ENCODE measurements at regions not wholly inside any gene's neighbourhood (a gene's known extent, or its start where the extent isn't known, plus 50 kb on each side); places are given as distances from the start of the nearest gene placed in this dataset.
"Not testable (repeated sequence)": the region's sequence is repeated elsewhere in the genome, so short reads cannot be mapped to it uniquely, and the experiment has no call there.

- no peak for DNase-seq (ENCODE audit: low read depth in 4 of 4, low spot score in 2 of 4)
These were observed 614.0 kb upstream of the LCORL start for GRCh38 chr4:18635531-18635930.

DNA sequence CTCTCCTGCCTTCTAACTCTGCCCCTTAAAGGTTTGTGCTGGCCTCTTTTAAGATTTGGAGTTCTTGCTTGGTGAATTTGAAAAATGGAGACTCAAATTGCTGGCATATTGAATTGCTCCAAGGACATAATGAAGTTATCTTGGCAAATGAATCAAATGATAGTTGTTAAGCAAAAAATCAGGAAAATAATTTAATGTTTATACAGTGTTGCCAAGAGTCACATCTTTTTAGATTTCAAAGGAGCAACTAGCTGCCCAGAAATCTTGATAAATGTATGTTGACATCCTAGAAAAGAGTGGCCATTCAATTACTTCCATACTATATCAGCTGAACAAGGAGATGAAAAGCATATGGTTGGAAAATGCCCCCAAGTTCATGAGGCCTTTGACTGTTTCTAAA lies 610.0 kb upstream of the LCORL start:
- no peak for DNase-seq (ENCODE audit: low read depth in 4 of 4, low spot score in 2 of 4)

GRCh38 chr4:18630218-18631110 lies 608.9 kb upstream of the LCORL start:
- no peak for DNase-seq (ENCODE audit: low read depth in 4 of 4, low spot score in 2 of 4)

GRCh38 chr4:18627447-18628005 lies 606.0 kb upstream of the LCORL start:
- DNase-seq (ENCODE audit: low read depth in 4 of 4, low spot score in 2 of 4) = no peak

GRCh38 chr4:18626996-18627395 lies 605.4 kb upstream of the LCORL start:
- DNase-seq (ENCODE audit: low read depth in 4 of 4, low spot score in 2 of 4) = no peak

GRCh38 chr4:18626366-18626765 lies 604.8 kb upstream of the LCORL start:
- no peak for DNase-seq (ENCODE audit: low read depth in 4 of 4, low spot score in 2 of 4)

DNA sequence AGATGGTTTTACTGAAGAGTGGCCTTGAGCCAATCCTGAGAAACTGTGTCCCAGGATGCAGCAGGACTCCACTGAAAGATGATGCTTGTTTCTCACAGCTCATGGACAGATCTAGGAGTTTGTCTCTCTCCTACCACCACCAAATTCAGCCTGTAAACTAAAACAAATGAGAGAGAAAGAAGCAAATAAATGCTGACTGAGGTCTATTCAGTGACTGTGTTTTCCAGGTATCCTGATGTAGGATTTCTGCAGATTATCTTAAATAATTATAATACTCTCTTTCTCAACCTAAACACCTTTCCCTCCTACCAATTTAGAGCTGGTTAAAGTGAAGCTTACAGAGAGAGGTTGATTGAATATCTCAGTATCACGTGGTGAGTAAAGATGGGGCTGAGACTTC lies 599.6 kb upstream of the LCORL start:
- DNase-seq (ENCODE audit: low read depth in 4 of 4, low spot score in 2 of 4) = no peak

- no peak for DNase-seq (ENCODE audit: low read depth in 4 of 4, low spot score in 2 of 4)
These were observed 595.2 kb upstream of the LCORL start for GRCh38 chr4:18616720-18617119.

DNA sequence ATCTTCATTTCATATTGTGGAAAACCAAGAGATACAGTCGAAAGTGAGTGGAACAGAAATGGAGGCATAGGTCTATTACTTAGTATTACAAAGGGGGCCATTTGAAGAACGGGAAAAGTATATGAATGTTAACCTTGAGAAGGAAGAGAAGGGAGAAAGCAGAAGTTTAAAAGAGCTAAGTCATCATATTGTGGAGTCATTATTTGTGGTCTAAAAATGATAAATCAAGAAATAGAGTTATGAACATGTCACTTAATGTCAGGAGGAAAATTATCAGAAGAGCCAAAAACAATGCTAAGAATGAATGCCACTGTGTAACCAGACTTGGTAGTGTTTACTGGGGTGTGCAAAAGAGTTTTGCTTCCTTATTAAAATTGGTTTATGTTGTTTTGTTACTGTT lies 589.5 kb upstream of the LCORL start:
- no peak for DNase-seq (ENCODE audit: low read depth in 4 of 4, low spot score in 2 of 4)

- DNase-seq (ENCODE audit: low read depth in 4 of 4, low spot score in 2 of 4) = no peak
These were observed 587.5 kb upstream of the LCORL start for GRCh38 chr4:18608908-18609533.

DNA sequence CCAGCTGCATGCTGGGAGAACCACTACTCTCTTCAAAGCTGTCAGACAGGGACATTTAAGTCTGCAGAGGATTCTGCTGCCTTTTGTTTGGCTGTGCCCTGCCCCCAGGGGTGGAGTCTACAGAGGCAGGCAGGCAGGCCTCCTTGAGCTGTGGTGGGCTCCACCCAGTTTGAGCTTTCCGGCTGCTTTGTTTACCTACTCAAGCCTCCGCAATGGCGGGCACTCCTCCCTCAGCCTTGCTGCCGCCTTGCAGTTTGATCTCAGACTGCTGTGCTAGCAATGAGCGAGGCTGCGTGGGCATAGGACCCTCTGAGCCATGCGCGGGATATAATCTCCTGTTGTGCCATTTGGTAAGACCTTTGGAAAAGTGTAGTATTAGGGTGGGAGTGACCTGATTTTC lies 581.1 kb upstream of the LCORL start:
- DNase-seq (ENCODE audit: low read depth in 4 of 4, low spot score in 2 of 4) = not testable (repeated sequence)

DNA sequence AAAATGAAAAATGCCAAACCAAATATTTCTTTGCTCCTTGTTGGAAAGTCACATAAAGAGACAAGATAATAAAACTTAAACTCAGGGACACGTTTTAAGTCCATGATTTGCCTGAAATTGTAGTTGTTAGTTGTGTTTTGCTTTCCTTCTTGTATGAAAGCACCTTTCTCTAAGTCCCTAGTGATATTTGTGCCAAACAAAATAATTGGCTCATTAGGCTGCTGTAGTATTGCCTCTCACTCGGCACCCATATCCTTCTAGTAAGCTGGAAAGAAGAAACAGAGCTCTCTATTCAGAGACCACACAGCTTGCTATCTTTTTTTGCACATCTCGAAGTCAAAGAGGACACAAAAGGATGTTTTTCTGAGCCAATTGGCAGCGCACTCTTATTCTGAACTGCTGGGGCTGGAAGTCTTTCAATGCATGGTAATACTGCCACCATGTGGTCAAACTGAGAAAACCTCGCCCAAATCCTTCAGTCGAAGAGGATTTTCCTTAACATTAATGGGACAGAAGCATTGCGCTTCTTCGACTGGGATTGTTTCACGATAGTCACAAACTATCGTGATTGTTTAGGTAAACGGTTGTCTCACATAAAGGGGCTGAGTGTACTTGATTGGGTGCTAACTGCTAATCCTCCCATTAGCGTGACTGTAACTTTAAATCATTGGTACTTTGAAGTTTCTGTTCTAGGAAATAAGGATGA lies 571.9 kb upstream of the LCORL start:
- peak; percentile 47 to 72 (median 58) for DNase-seq (ENCODE audit: low read depth in 4 of 4, low spot score in 2 of 4)

GRCh38 chr4:18582841-18583240 lies 561.3 kb upstream of the LCORL start:
- no peak for DNase-seq (ENCODE audit: low read depth in 4 of 4, low spot score in 2 of 4)

GRCh38 chr4:18578307-18578706 lies 556.8 kb upstream of the LCORL start:
- DNase-seq (ENCODE audit: low read depth in 4 of 4, low spot score in 2 of 4) = no peak

GRCh38 chr4:18572481-18572880 lies 550.9 kb upstream of the LCORL start:
- no peak for DNase-seq (ENCODE audit: low read depth in 4 of 4, low spot score in 2 of 4)

DNA sequence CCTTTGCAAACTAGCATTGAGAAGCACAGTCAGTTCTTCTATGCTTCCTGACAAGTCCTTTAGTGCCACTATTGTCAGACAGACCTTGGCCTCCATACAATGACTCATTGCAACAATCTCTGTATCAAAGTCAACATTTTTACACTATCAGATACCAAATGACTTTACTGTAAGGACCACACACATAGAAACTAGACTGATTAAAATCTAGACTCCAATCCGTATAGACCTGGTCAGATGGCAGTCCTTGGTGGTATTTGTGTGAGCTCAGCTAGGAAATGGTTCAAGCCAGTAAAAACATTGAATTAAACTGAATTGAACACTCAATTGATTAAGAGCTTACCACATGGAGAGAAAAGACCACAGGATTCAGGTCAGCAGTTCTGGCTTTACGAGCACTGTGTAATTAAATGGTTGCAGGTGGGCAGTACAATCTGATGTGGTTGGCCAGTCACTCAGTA lies 549.8 kb upstream of the LCORL start:
- DNase-seq (ENCODE audit: low read depth in 4 of 4, low spot score in 2 of 4) = peak in 1 of 4 donors; percentile 50

DNA sequence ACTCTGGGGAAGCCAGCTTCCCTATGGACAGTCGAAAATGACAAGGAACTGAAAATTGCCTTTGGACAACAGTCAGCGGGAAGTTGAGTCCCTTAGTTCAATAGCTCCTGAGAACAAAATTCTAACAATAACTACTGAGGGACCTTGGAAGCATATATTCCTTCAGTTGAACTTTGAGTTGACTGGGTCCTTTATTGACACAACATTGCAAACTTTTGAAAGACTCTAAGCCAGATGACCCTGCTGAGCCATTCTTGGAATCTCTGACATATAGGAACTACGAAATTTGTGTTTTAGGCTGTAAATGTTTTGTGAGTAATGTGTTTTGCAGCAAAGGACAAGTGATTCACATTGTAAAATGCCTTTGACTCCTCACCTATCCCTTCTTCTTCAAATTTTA lies 548.8 kb upstream of the LCORL start:
- DNase-seq (ENCODE audit: low read depth in 4 of 4, low spot score in 2 of 4) = no peak

DNA sequence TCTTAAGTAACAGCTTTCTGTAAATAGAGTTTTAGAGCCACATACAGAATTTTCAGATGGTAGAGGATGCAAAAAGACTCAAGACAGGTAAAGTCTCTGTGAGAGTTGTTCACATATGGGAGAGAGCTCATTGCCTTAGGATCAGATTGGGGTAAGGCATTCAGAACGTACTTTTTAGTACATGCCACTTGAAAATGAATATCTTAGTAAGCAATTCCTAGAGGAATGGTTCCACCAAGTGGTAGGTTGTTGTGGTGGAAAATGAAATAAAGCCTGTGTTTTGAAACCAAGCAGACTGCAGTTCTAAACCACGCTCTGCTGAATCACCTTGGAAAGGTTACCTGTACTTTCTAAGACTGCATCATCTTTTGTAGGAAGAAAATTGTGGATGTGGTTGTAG lies 547.0 kb upstream of the LCORL start:
- DNase-seq (ENCODE audit: low read depth in 4 of 4, low spot score in 2 of 4) = no peak

DNA sequence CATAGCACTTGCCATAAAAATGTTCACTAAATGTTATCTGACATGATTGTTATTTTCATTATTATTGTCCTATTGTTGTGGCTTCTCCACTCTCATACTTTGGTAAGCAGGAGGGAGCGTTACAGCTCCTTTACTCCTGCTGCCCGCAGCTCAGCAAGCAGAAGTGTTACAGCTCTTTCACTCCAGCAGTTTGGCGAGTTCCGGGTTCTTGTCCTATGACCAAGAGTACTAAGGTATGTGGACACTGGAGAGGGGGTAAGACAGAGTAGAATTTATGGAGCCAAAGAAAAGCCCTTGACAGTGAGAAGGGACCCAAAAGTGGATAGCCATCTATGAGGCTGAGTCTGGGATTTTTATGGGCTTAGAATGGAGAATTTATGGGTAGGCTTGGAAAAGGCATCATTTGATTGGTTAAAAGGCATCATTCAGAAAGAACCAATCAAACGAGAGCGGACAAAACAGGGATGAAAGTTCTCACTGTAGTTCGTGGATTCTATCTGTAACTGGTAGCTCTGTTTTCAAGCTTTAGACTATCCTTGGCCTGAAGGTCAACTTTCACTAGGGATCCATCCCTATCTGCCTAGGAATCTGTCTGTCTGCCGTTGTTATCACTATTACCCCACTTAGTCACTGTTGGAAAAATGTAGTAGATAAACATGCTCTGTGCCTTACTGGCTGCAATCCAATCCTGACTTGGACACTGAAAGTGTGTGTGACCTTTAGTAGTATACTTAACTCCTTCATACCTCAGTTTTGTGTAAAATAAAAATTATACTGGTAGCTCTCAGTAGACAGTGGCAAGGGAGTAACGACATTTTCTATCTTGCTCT lies 545.6 kb upstream of the LCORL start:
- DNase-seq (ENCODE audit: low read depth in 4 of 4, low spot score in 2 of 4) = no peak

DNA sequence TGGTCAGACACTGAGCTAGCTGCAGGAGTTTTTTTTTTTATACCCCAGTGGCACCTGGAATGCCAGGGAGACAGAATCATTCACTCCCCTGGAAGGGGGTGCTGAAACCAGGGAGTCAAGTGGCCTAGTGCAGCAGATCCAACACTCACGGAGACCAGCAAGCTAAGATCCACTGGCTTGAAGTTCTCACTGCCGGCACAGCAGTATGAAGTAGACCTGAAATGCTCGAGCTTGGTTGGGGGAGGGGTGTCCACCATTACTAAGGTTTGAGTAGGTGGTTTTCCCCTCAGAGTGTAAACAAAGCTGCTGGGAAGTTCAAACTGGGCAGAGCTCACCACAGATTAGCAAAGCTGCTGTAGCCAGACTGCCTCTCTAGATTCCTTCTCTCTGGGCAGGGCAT lies 537.9 kb upstream of the LCORL start:
- no peak for DNase-seq (ENCODE audit: low read depth in 4 of 4, low spot score in 2 of 4)

Measured in left renal cortex interstitium (tissue), 4 donors.